WTC11 (cell line): ENCODE measurements at regions not wholly inside any gene's neighbourhood (a gene's known extent, or its start where the extent isn't known, plus 50 kb on each side); places are given as distances from the start of the nearest gene placed in this dataset.

Experiments
- CBFB ChIP-seq: sonication (generic); formaldehyde crosslinking; IDR thresholded peaks from 2 replicates; pipeline ENCODE4 v1.8.1; 2022; ENCODE audit warnings: mild to moderate bottlenecking, low read depth, missing genetic modification reagents
- SP1 ChIP-seq: sonication (generic); formaldehyde crosslinking; conservative IDR thresholded peaks from 2 replicates; pipeline ENCODE4 v1.8.1; 2022; ENCODE audit warnings: missing genetic modification reagents
- TF ChIP-seq, protein P1 (sequence below): fragments of 200-600 bp; IDR thresholded peaks from 2 replicates; pipeline ENCODE4 v1.8.0; 2022; ENCODE audit warnings: antibody characterized with exemption
- TF ChIP-seq, protein P2 (sequence below): sonication (generic); formaldehyde crosslinking; conservative IDR thresholded peaks from 2 replicates; pipeline ENCODE4 v1.8.1; 2022; ENCODE audit warnings: mild to moderate bottlenecking, missing genetic modification reagents

DNA sequence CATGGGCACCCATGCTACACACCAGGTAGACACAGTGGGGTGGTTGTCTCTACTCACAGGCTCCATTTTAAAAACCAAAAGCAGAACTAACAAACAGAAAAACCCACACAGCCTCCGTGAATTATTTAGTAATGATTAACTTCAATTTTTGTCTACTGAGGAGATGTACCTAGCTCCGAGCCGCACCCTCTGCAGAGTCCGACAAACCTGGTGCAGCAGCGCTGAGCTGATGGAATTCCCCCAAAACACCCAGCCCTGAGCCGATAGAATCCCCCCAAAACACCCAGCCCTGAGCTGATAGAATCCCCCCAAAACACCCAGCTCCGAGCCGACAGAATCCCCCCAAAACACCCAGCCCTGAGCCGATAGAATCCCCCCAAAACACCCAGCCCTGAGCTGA, 927.0 kb downstream of the BRD1 start:
- TF ChIP-seq, protein P1, sequence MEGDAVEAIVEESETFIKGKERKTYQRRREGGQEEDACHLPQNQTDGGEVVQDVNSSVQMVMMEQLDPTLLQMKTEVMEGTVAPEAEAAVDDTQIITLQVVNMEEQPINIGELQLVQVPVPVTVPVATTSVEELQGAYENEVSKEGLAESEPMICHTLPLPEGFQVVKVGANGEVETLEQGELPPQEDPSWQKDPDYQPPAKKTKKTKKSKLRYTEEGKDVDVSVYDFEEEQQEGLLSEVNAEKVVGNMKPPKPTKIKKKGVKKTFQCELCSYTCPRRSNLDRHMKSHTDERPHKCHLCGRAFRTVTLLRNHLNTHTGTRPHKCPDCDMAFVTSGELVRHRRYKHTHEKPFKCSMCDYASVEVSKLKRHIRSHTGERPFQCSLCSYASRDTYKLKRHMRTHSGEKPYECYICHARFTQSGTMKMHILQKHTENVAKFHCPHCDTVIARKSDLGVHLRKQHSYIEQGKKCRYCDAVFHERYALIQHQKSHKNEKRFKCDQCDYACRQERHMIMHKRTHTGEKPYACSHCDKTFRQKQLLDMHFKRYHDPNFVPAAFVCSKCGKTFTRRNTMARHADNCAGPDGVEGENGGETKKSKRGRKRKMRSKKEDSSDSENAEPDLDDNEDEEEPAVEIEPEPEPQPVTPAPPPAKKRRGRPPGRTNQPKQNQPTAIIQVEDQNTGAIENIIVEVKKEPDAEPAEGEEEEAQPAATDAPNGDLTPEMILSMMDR = no peak
- TF ChIP-seq CBFB (CRISPR knock-in tag) = no peak
- no peak for TF ChIP-seq SP1 (CRISPR knock-in tag)
- TF ChIP-seq, protein P2, sequence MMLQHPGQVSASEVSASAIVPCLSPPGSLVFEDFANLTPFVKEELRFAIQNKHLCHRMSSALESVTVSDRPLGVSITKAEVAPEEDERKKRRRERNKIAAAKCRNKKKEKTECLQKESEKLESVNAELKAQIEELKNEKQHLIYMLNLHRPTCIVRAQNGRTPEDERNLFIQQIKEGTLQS = no peak
